NCI-H2107 treated with DMSO at 0.1 percent for 48 hours (cell line): ENCODE measurements at regions not wholly inside any gene's neighbourhood (a gene's known extent, or its start where the extent isn't known, plus 50 kb on each side); places are given as distances from the start of the nearest gene placed in this dataset.
"Not testable (repeated sequence)": the region's sequence is repeated elsewhere in the genome, so short reads cannot be mapped to it uniquely, and the experiment has no call there.

Source experiments
- DNase-seq: peaks from one replicate; lab custom pipeline; 2025; ENCODE audit not compliant: unreplicated experiment; lab: John Stamatoyannopoulos, UW

DNA sequence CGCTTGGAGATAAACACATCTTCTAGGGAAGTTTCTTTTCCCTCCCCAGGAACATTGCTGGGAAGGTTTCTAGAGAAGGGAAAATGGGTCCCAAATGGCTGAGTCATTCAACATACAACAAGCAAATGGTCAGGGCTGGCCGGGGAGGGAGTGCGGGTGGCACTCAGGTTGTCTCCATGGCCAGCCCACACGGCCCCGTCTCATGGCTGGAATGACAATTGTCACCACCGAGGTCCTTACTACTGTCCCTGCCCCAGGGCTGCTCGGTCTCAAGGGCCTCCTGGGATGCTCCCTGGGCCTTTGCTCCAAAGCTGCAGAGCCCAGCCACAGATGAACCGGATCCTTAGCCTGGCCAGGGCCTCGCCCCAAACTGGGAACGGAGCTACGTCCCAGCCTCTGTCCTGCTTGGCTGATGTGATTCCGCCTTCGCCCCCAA lies 121.9 kb downstream of the FGF18 start:
- DNase-seq: no peak

DNA sequence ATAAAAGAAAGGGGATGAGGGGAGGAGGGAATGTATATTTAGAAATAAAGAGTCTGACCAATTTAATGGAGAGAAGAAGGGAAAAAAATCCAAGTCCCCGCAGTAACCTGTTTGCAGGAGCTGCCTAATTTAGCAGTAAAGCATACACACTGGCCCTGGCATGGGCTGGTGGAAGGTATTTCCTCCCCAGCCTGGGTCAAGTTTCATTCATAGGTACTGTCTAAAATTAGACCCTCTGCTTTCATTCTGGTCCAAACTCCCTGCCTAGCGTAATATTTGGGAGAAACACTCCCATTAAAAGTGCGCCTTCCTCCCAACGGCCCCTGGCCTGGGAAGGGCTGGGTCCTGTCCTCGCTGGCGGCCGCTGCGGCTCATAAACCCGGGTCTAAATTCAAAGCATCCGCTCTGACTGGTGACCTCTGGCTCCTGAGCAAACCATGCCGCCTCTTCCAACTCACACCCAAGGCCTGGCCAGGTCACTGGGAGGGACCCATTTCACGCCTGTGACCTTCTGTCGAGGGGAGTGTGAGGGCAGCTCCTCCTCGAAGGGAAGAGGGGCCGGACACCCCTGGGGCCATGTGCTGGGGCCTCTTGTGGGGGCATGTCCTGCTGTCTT lies 123.2 kb downstream of the FGF18 start:
- DNase-seq: no peak

DNA sequence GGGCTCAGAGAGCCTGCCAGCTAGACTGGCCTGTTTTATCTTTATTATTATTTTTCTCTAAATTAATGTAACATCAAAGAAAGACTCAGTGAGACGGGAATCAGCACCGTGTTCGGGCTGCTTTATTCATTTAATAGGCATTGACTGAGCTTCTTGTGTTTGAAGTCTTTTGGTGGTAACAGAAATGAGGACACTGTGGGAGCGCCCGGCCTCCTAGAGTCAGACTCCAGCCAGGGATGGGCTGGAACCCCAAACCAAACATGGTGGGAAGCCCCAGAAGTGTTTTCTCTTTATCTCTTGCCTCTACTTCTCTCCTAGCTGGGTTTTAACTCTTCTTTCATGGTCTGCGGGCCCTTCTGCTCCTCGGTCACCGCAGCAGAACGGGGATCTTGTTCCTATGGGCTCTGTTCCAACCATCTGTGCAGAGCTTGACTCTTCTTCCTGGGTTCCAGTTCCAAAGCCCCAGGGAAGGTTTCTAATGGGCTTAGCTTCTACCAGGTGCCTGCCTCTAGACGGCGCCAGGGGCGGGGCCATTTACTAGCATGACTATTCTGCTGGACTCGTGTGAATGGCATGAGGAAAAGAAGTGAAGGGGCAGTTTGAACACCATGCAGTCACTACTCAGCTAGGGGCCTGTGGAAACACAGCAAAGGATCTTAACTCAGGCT lies 123.8 kb downstream of the FGF18 start:
- no peak for DNase-seq

DNA sequence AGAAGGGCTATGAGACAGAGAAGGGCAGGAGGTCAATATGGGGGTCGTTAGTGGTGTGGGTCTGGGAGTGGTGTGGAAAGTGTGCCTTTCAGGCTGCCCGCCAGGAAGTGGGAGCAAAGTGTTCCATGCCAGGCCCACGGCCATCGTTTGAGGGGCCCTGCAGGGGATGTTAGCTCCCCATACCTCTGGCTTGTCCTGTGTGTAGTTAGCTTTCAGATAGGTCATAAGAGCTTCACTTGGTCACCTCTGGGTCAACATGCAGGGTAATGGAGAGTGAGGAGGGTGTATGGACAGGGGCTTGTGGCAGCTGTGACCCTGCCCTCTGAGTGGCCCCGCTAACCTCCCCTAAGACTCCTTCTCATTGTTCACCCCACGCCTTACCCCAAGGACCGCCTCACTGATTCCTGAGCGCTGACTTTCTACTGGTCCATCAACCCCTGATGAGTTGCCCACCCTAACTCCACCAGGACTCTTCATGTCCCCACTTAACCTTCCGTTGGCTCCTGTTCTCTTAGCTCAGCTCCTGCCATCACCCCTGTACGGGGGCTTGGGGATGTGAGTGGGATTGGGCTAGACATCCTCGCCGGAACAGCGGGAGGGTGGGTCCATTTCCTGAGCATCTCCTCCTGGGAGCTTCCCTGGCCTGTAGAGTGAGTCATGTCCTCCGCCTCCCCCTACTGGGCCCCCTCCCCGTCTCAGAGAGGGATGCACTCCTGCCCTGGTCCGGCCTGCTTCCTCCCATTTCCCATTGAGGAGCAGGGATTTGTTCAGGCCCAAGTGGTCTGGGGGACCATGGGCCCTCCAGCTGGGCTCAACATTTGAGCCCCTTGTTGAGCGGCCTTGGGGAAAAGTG lies 125.7 kb downstream of the FGF18 start:
- no peak for DNase-seq

- DNase-seq: no peak
Observed at GRCh38 chr5:171549274-171549673, 129.8 kb downstream of the FGF18 start.

GRCh38 chr5:171553817-171554216 lies 134.4 kb downstream of the FGF18 start:
- DNase-seq: not testable (repeated sequence)

DNA sequence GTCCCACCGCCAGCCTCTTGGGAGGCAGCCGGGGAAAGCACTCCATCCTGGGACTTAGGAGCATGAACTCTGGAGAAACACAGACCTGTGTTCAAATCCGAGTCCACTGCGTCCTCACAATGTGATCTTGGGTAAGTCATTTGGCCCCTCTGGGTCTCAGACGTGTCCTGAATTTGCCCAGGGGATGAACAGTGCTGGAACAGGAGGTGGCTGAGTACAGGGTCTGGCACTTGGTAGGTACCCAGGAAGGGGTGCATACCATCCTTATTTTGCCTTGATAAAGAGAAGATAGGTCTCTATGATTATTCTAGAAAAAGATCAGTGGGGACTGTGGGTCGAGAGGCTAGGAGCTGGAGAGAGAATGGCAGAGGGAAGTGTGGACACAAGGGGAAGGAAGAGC lies 135.7 kb downstream of the FGF18 start:
- DNase-seq: no peak

GRCh38 chr5:171562822-171563221 lies 143.4 kb downstream of the FGF18 start:
- no peak for DNase-seq

GRCh38 chr5:171568389-171568788 lies 148.9 kb downstream of the FGF18 start:
- DNase-seq: no peak

GRCh38 chr5:171569065-171569712 lies 149.7 kb downstream of the FGF18 start:
- no peak for DNase-seq

DNA sequence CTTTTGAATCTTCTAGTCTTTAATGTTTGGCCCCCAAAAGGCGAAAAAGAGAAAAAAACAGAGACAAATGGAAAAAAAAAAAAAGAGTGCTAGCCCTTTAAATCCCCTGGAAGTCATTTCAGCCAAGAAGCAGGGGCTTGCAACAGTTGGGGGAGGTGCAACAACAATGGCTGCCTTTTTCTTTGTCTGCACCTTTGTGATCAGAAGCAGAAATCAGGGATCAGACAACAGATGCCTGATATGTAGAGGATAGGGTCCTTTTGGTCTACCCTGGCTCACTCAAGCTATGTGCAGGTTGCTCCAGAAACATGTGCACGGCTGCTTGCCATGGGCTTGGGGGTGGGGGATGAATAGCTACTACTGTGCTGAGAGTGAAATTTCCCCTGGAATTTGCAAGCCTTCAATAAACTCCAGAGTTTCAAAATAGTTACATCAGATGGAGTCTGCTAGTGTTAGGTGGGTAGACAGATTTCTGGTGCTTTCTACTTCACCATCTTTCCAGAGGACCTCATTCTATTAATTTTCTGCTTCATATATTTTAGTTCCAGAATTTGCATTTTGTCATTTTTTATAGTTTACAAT lies 150.9 kb downstream of the FGF18 start:
- DNase-seq: no peak

- no peak for DNase-seq
Observed at GRCh38 chr5:171571663-171572062, 152.2 kb downstream of the FGF18 start.

GRCh38 chr5:171573021-171573420 lies 153.6 kb downstream of the FGF18 start:
- DNase-seq: no peak

DNA sequence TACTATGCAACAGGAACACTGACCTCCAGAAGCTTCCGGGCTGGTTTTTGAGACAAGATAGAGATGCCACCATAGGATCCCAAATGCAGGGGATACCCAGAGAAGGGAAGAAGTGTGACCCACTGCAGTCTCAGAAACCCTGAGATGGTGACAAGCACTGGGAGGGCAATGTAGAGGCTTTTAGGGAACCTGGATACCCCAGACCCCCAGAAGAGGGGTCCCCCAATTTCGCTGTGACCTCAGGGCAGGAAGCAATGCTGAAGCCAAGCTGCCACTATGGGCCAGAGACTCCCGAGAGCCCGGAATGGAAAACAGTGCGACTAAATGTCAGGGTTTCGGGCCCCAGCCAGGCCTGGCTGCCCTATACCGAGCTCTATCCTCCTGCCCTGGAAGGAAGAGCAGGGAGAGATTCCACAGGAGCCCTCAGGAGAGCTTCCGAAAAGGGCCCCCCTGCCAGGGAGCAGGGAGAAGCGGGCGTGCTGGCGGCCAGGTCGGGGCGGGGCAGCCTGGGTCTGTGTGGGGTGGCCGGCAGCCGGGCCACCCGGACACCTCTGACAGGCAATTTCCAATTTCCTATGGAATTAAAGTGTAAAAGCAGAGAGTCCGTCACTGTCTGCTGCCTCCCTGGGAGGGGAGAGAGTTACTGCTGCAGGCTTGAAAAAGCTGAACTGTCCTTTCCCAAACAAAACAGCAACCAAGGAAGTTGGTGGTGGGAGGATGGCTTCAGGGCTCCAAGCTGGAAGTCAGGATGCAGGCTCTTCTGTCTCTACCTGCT lies 154.2 kb downstream of the FGF18 start:
- DNase-seq: no peak

GRCh38 chr5:171574376-171574775 lies 154.9 kb downstream of the FGF18 start:
- no peak for DNase-seq

GRCh38 chr5:171575386-171575785 lies 155.9 kb downstream of the FGF18 start:
- no peak for DNase-seq

DNA sequence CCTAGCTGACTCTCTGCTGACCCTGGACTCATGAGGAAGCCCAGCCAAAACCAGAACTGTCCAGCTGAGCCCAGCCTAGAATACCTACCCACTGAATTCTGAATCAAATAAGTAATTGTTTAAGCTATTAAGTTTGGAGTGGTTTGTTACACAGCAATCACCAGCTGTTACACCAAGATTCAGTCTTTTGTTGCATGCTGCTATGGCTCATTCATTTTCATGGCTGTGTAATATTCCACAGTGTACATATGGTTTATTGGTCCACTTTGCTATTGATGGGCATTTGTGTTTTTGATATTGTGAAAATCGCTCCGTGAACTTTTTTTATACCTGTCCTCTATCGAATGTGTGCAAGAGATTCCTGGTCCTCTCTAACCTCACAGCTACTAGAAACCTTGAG lies 156.4 kb downstream of the FGF18 start:
- no peak for DNase-seq

DNA sequence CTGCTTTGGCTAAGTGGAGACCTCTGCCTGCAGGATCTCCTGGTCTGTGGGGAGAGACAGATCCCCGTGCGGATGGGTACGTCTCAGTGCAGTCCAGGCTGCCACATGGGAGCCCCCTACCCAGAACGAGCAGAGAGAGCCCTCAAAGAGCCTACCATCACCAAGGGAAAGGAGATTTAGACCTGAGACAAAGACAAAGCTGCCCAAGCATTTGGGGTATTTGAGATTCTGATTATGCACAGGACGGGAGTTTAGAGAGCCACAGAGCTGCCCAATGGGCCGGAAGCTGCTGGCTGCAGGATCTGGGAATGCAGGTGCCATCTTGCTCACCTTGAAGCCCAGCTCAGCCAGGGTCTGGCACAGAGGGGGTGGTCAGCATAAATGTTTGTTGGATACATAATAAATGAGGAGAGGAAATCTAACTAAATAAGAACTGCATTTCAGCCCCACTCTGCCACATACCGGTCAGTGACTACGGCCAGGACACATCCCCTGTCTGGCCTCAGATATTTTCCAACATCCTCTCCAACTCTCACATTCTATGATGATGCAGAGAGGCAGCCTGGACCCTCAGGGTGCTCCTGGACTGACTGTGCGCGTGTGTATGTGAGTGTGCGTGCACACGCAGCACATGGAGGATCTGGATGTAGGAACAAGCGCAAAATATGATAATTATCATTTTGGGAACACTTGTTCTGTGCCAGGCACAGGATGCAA lies 157.8 kb downstream of the FGF18 start:
- no peak for DNase-seq

DNA sequence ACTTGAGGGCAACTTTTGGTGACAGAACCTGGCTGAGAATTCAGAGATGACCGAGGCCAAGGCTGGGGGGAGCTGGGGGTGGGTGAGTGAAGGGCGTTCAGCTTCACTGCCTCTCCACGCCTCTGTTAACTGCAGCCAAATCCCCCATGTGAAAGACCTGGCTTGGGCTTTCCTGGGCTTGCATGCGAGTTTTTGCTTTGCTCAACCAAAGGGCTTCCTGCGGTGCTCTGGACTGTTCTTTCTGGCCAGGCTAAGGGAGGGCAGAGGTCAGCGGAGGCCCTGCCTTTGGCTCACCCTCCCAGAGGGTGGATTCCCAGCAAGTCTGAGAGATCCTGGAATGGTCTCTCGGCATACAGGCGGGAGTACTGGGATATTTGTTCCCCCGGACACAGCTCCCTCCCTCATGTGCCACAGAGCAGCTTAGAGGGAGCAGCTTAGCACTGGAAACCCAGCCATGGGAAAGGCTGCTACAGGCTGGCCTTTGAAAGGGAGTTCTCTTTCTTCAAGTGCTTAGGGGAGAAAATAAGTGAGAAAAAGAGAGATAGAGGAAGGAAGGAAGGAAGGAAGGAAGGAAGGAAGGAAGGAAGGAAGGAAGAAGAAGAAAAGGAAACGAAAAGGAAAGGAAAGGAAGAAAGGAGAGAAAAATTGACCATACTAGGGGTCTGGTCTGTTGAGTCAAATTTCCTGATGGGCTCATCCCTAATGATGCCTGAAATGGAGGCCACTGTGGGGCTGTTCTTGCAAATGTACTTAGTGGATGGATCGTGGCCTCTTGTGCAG lies 158.8 kb downstream of the FGF18 start:
- DNase-seq: no peak
